IPS-15b (cell line): ENCODE measurements at regions not wholly inside any gene's neighbourhood (a gene's known extent, or its start where the extent isn't known, plus 50 kb on each side); places are given as distances from the start of the nearest gene placed in this dataset.

Source experiments
- H3K27me3 ChIP-seq: one replicate; pipeline ENCODE4 v1.6.1; 2013; ENCODE audit warnings: low read length; ENCODE audit not compliant: control insufficient read depth, insufficient read depth
- H3K36me3 ChIP-seq: one replicate; pipeline ENCODE4 v1.6.1; 2013; ENCODE audit warnings: low read length; ENCODE audit not compliant: control insufficient read depth, insufficient read depth
- H3K4me1 ChIP-seq: one replicate; pipeline ENCODE4 v1.6.1; 2013; ENCODE audit warnings: mild to moderate bottlenecking, low read length; ENCODE audit not compliant: control insufficient read depth, insufficient read depth
- H3K4me3 ChIP-seq: one replicate; pipeline ENCODE4 v1.5.1; 2013; ENCODE audit warnings: low read depth, low read length
- H3K9ac ChIP-seq: one replicate; pipeline ENCODE4 v1.6.1; 2013; ENCODE audit warnings: low read depth, mild to moderate bottlenecking, low read length
- H3K9me3 ChIP-seq: one replicate; pipeline ENCODE4 v1.6.1; 2013; ENCODE audit warnings: mild to moderate bottlenecking, low read length; ENCODE audit not compliant: control insufficient read depth, insufficient read depth

DNA sequence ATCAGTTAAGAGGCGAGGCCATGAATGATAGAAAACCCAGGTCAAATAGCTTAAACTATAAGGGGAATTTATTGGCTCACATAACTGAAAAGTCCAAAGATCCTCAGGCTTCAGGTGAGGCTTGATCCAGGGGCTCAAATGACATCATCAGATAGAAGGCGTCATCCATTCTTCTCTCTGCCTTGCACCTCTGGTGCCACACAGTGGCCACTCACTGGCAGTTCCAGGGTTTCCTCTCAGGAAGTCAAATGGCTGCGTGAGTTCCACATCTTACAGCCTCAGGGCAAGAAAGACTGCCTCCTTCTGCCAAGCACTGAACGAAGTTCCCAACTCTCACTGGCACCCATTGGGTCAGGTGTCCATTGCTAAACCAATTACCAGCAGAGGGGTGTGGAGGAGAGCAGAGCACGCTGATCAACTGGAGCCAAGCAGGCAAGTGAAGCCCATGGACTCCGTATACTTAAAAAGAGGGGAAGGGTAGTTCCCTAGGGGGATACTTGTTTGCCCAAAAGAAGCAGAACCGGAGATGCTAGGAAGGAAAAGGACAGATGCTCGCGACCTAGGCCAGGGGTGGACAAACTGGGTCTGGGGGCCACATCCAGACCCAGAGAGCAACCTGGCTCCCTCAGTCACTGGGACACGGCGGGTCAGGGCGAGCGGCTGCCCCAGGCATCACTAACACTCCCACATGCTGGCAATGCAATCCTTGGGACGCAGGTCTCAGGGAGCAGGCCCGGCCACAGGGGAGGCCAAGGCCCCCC lies 69.3 kb downstream of the SERPINA3 start:
- Histone ChIP-seq H3K9me3 (no peaks in the 10 kb centered on the region), H3K9ac (no peak overlapping the region), H3K4me3 (no peak overlapping the region), H3K36me3 (no peaks in the 10 kb centered on the region), H3K4me1 (no peaks in the 10 kb centered on the region), H3K27me3 (no peaks in the 10 kb centered on the region)

DNA sequence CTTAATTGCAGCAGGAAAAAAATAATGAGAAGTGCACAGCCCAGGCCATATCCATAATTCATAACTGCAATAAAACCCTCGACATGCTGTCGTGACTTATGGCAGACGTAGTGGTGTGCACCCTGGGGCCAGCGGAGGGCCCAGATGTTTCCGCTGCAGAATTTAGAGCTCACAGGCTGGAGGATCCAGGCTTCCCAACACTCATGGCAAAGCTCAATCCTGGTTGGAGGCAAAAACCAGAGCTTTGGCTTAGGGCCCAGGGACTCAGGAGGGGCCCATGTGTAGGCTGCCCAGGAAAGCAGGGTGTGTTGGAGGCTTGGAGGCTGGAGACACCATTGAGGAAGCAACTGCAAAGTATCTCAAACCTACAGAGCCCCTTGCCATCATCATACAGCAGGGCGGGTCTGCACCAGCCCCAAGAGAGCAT lies 68.7 kb downstream of the SERPINA3 start:
- Histone ChIP-seq H3K4me1 (no peaks in the 10 kb centered on the region), H3K9me3 (no peaks in the 10 kb centered on the region), H3K9ac (no peak overlapping the region), H3K36me3 (no peaks in the 10 kb centered on the region), H3K27me3 (no peaks in the 10 kb centered on the region), H3K4me3 (no peak overlapping the region)

DNA sequence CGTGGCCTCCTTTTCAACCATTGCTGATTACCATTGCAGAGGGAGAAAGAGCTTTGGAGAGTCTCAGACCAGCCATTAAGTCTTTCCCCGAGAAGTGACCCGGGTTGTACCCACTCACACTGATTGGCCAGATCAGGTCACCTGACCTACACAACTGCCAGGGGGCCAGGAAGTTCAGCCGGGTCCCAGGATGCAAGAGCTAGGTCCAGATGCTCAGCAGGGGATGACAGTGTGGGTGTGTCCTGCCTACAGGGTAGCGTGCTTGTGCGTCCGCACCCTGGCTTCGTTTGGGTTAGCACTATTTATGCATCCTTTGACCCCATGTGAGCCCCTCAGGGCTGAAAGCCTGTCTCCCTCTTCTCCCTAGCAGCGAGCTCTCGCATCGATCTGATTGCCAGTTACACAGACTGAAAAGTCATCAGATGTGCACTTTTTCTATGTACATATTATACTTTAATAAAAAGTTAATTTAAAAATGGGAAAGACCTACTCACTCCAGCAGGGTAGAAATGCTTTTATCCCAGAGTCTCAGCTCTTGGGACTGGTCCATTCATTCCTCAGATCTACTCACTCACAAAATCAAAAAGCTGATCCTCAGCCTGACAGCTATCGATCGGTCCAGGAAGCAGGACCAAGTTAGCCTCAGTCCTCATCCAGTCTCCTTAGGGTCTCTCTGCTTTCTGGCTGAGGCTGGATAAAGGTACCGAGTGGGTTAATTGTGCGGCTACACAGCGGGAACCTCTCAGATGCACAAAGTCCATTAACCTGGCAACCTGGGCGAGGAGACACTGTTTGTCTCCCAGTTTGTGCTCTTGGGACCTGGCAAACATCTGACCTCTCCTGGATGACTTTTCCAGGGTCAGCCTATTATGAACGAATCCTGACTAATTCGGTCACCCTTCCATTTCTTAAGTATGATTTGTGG lies 68.0 kb downstream of the SERPINA3 start:
- Histone ChIP-seq H3K9ac (no peak overlapping the region), H3K36me3 (no peaks in the 10 kb centered on the region), H3K4me3 (no peak overlapping the region), H3K27me3 (no peaks in the 10 kb centered on the region), H3K9me3 (no peaks in the 10 kb centered on the region), H3K4me1 (no peaks in the 10 kb centered on the region)

DNA sequence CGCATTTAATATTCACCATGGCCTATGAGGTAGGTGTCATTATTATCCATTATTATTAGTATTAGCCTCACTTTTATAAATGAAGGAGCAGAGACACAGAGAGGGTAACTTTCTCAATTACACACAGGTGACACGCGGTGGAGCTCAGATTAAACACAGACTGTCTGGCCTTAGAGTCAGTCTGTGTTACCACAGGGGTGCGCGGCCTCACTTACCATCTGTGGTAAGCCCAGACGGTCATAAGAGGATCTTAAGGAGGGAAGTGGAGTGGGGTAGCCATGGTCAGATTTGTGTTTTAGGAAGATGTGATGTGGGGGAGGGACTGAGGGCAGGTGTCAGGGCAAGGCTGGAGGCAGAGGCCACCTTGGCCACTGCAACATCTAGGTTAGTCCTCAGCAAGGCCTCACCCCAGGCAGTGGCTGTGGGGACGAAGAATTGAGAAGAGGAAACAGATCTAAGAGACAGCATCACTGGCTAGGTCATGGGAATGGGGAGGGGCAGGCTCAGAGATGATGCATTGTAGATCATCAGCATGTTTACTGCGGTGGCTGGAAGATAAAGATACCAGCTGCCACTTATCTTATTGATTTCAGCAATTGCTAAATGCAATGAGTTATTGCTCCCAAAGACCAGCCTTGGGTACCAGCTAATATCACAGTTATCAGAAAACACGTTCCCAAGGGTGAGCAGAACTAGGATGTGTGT lies 67.1 kb downstream of the SERPINA3 start:
- Histone ChIP-seq H3K9ac (no peak overlapping the region), H3K9me3 (no peaks in the 10 kb centered on the region), H3K4me1 (no peaks in the 10 kb centered on the region), H3K27me3 (no peaks in the 10 kb centered on the region), H3K36me3 (no peaks in the 10 kb centered on the region), H3K4me3 (no peak overlapping the region)

DNA sequence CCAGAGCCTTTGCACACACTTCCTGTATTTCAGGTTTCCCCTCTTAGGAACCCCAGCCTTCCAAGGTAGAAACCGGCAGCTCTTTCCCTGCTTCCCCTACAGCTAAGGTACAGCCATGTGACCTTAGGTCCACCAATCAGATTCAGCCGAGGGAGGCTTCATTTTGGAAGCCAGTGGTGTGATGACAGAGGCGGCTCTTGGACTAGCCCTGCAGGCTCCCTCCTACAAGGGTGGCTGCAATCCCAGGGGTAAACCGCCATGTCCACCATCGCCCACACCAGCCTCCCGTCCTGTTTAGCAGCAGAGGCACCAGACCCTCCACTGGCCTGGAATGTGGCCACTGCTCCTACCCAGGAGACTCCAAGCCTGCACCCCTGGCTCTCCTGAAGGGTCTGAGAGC lies 65.6 kb downstream of the SERPINA3 start:
- H3K9ac ChIP-seq = no peak overlapping the region
- H3K9me3 ChIP-seq = no peaks in the 10 kb centered on the region
- H3K4me3 ChIP-seq = no peak overlapping the region
- no peaks in the 10 kb centered on the region for H3K36me3 ChIP-seq
- no peaks in the 10 kb centered on the region for H3K27me3 ChIP-seq
- no peaks in the 10 kb centered on the region for H3K4me1 ChIP-seq

DNA sequence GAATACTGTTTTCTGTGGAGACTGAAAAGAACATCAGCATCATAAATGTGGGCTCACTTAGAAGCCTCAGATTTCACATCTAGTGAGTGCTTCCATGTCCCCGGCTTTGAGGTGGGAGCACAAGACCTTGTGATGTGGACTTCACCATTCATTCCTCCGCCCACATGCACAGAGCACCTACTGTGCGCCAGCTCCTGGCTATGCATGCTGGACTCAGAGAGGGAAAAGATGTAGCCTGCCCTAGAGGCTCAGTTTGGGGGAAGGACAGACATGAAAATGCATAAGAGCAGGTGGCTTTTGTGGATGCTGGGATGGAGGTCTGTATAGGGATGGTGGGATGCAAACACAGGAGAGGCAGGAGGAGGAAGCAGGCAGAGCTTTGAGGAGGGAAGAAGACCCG lies 65.0 kb downstream of the SERPINA3 start:
- no peaks in the 10 kb centered on the region for H3K4me1 ChIP-seq
- H3K9ac ChIP-seq = no peak overlapping the region
- no peaks in the 10 kb centered on the region for H3K27me3 ChIP-seq
- H3K9me3 ChIP-seq = no peaks in the 10 kb centered on the region
- no peaks in the 10 kb centered on the region for H3K36me3 ChIP-seq
- H3K4me3 ChIP-seq = no peak overlapping the region

DNA sequence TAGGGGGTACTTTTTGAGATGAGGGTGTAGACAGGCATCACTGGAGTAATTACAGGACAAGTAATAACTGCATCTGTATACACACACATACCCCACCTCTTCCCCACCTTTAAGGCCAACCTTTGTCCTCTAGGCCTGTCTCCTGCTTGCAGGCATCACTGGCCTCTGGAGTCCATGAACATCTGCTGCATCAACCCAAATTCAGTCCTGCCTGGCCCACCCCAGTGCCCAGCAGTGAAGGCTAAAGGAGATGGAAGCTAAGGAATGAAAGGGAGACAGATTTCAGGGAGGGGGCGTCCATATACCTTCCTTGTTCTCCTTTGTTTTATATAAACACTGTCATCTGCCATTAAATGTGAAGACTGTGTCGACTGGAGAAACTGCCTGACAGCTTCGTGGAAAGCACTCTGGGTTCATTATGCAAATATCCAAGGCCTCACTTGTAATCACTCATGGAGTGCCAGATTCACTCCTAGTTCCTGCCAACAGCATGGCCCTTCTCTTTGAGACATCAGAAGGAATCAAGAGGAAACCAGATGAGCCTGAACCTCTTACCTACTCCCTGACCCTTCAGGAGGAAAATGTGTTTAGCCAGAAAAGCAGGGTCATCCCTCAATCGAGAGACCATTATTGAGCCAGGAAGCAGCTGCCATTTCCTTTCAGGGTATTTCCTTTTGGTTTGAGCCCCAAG lies 64.4 kb downstream of the SERPINA3 start:
- Histone ChIP-seq H3K9me3 (no peaks in the 10 kb centered on the region), H3K4me1 (no peaks in the 10 kb centered on the region), H3K4me3 (no peak overlapping the region), H3K27me3 (no peaks in the 10 kb centered on the region), H3K9ac (no peak overlapping the region), H3K36me3 (no peaks in the 10 kb centered on the region)

DNA sequence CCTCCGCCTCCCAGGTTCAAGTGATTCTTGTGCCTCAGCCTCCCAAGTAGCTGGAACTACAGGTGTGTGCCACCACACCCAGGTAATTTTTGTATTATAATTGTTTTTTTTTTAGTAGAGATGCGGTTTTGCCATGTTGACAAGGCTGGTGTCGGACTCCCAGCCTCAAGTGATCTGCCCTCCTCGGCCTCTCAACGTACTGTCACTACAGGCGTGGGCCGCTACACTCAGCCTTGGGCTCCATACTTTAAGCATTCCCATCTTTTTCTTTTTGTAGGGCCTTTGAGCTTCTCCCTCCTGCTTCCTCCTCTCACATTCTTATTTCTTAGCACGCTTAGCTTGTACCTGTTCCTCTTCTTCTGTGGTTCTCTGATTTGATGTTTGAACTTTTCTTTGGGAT lies 62.8 kb downstream of the SERPINA3 start:
- no peaks in the 10 kb centered on the region for H3K36me3 ChIP-seq
- no peak overlapping the region for H3K4me3 ChIP-seq
- H3K9me3 ChIP-seq = no peaks in the 10 kb centered on the region

DNA sequence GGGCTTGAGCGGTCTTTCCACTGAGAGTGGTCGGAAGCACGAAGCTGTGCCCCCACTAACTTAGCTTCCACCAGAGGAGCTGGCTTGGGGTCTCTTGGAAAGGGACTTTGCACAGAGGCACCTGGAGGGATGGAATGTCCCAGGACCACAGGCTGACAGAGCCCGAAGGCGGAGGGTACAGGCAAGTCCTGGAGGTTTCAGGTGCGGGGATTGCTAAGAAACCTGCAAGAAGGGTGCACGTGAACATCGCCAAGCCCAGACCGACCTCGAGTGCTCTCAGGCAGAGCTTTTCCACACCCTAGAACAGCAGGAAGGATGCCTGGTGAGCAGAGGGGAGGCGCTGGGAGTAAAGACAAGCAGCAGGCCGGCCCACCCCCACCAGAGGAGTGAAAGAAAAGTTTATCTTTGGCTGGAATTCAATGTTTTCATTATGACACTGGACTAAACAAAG lies 61.6 kb downstream of the SERPINA3 start:
- no peak overlapping the region for H3K4me3 ChIP-seq
- no peaks in the 10 kb centered on the region for H3K9me3 ChIP-seq
- H3K36me3 ChIP-seq = no peaks in the 10 kb centered on the region
- no peaks in the 10 kb centered on the region for H3K27me3 ChIP-seq
- H3K9ac ChIP-seq = no peak overlapping the region
- no peaks in the 10 kb centered on the region for H3K4me1 ChIP-seq

More for the DNA sequence above, 62.8 kb downstream of the SERPINA3 start:
- no peak overlapping the region for H3K9ac ChIP-seq
- no peaks in the 10 kb centered on the region for H3K4me1 ChIP-seq
- no peaks in the 10 kb centered on the region for H3K27me3 ChIP-seq
